ENCODE measurements at regions not wholly inside any gene's neighbourhood (a gene's known extent, or its start where the extent isn't known, plus 50 kb on each side); places are given as distances from the start of the nearest gene placed in this dataset.

DNA sequence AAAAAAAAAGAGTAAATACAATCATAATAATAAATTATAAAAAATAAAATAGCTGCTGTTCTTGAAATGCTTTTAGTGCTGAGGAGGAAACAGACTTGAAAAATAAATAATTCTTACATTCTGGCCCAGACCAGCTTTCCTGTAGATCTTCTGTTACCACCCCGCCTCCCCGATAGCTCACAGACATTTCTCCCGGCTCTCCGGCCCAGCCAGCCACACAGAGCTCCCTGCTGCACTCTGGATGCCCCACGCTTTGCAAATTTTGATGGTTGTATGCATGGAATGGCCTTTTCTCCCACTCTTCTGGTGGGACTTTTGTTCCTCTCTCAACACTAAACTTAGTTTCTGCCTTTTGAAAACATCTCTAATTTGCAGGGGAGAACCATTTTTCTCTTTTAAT is 249.3 kb downstream of the ATP23 start:
- no peak for DNase-seq (ENCODE audit: low read depth, low spot score)

DNA sequence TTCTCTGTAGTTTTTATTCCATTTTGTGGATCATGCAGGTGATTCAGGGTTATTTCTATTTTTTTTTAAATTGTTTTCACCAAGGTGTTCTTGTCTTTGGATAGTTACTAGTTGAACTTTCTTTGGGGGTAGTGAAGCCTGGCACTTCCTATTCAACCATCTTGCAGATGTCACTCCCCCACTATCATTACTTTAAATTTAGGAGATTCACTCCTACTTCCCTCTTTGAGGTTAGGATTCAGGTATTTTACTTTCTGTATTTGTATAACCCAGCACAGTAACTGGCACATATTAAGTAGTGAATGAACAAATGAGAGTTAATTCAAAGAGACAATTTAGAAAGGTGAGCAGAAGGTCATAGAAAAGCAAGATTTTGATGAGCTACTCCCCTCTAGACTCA is 255.6 kb downstream of the ATP23 start:
- DNase-seq (ENCODE audit: low read depth, low spot score), result no peak

DNA sequence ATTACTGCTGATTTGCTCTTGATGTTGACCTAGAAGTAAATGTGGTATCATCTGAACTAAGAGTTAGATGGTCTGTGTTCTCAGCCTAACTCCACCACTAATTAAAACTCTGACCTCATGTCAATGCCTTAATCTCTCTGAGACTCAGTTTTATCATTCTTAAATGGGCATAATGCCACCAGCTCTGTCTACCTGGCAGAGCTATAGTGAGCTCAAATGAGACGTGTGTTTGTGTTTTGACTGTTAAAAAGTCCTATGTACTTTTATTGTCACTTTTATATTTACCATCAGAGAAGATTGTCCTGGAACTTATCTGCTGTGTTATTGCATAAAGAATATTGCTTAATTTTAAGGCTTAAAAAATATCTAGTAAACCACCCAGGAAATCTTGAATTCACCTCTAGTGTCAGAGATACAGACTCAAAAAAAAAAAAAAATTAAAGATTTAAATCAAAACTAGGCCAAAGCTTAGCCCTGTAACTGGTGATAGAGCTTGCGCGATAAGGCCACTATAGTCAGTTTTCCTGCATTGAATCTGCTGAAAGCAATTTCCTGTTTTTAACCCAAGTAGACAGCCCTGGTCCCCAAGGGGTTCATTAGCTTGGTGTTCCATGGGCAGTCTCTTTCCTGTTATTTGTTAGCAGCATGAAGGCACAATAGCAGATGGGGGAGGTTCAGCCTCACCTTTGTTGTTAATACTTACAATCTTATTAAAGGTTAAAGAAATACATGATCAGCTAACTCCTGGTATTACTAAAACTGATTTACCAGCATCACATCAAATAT is 261.8 kb downstream of the ATP23 start:
- DNase-seq (ENCODE audit: low read depth, low spot score), result no peak

DNA sequence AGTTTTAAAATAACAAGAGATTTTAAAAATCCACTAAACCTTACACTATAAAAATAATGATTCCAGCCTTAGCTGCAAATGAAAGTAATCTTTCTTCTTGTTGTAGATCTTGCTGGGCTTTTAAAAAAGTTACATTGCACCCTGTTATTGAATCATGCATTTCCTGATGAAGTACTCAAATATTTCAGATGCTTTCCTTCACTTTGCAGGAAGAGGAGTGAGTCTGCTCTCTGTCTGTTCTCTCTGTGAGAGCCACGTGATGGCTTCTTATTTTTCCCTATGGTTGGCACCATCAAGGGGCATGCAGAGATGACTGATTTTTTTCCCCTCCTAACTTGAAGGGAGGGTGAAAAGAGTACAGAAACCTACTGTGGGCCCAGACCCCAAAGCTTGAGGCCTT is 262.7 kb downstream of the ATP23 start:
- DNase-seq (ENCODE audit: low read depth, low spot score), result no peak

DNA sequence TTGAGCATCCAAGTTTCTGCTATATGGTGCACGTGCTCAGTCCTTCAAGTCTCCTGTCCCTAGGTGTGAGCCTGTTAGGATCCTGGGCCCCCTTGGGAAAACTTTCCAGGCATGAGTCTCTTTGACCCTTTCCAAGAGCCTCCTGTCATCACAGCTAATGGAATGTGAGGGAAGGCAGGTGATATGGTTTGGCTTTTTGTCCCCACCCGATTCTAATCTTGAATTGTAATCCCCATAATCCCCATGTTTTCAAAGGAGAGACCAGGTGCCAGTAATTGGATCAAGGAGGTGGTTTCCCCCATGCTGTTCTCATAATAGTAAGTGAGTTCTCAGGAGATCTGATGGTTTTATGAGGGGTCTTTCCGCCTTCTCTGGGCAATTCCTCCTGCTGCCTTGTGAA is 265.5 kb downstream of the ATP23 start:
- no peak for DNase-seq (ENCODE audit: low read depth, low spot score)

DNA sequence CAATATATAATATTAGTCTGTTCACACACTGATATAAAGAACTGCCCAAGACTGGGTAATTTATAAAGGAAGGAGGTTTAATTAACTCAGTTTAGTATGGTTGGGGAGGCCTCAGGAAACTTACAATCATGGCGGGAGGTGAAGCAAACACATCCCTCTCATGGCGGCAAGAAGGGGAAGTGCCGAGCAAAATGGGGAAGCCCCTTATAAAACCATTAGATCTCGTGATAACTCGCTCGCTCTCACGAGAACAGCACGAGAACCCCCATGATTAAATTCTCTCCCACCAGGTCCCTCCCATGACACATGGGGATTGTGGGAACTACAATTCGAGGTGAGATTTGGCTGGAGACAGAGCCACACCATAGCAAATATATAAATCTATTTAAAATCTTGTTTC is 269.8 kb downstream of the ATP23 start:
- no peak for DNase-seq (ENCODE audit: low read depth, low spot score)

DNA sequence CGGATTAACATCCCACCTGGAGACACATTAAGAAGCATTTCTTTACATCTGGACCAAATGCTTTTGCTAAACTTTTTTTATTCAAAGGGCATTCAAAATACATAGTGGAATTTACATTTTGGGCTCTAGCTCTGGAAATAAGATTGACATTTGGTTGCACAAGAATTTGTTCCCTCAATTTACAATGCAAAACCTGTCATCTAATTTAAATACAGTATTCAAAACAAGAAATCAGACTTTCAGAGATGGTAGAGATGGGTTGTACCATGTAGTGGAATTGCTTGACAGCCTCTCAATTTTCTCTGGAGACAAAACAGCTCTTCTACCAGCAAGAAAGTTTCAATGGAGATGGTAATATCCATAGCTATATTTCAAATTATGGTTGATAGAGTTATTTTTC is 275.8 kb downstream of the ATP23 start:
- DNase-seq (ENCODE audit: low read depth, low spot score), result no peak

DNA sequence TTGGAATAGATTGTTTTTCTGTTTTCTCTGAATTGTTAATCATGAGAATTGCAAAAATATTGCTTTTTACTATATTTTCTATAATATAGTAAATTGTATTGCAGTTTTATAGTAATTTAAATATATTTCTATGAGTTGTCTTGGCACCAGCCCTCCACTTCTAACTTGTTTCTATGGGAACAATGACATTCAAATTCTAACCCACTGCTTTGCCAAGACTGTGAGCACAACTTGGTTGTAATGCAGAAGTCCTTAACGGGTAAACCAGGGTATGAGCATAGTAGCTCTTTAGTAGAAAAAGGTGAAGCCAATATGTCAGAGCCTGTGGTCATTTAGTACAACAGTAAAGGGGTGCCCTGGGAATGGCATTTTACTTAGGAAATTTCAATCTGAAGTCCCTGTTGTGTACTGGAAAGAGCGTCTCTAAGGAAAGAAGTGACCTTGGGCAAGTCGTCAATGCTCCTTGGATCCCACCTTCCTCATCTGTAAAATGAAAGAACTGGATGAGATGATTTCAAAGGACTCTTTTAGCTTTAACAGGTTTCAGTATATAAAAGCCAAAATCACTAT is 283.3 kb downstream of the ATP23 start:
- no peak for DNase-seq (ENCODE audit: low read depth, low spot score)

DNA sequence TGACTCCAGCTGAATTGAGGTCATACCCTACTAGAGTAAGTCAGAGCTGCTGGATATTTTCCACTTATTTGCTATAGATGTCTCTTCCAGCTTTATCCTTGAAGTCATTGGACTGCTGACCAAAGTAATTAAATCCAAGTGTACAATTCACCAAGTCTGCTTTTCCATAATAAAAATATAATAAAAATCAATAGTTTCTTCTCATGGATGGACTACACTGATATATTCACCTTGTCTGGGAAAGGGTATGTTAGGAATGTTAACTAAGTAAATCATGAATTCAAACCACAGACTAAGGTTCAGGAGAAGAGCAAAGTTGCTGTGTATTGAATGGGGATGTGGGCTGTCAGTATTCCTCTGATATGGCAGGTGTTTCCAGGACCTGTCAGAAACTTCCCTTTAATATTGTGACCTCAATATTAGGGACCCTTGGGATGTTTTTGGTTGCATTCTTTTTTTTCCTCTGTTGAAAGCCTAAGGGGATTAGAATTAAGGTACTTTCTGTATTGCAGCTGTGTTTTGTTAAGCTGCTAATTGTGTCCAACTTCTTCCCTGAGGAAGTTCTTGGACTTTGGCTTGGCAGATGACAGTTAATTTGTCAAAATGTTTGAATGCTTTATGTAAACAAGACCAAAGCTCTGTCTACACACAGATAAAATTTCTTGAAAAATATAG is 284.0 kb downstream of the ATP23 start:
- no peak for DNase-seq (ENCODE audit: low read depth, low spot score)

DNA sequence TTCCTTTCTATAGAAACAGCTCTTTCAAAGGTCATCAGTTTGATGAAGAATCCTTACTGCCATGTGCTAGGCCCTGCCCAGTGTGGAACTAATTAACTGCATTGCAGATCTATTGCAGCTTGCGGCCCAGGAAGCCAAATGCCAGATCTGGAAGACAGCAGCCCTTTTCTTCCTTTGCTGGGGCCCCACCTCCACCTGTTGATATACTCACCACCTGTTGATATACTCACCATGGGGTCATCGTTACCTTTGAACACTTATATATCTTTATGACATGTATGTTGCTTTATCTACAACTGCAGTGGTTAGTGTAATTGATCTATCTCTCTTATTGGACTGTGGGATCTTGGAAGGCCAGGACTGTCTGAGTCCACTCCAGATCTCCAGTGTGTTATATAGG is 292.5 kb downstream of the ATP23 start:
- no peak for DNase-seq (ENCODE audit: low read depth, low spot score)

DNA sequence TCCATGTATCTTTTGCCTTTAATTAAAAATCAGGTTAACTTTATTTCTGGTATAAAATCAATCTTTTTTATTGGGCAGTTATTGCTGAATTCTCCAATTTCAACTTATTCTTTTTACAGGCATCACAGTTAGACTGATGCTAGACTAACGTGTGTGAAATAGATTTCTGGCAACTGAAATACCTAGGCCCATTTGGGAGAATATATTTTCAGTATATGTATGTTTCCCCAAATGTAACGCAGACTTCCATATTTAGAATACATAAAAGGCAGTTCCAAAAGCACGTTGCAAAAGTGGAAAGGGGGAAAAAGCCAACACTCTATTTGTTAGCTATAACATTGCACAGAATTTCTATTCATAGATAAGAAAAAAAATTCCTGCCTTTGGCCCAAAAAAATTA is 297.0 kb downstream of the ATP23 start:
- DNase-seq (ENCODE audit: low read depth, low spot score), result no peak

DNA sequence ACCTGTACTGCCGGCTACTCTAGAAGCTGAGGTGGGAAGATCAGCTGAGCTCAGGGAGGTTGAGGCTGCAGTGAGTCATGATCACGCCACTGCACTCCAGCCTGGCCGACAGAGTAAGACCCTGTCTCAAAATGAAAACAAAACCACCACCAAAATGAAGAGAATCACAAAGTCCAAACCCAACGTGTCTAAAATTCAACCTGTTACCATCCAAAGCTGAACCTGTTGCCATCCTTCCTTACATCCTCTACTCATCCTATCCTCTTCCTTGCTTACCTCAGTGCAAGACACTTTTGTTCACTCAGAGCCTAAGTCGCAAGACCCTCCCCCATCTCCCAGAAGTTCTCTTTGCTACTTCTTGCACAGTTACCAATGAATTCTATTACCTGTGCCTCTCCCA is 299.7 kb downstream of the ATP23 start:
- DNase-seq (ENCODE audit: low read depth, low spot score), result no peak

DNA sequence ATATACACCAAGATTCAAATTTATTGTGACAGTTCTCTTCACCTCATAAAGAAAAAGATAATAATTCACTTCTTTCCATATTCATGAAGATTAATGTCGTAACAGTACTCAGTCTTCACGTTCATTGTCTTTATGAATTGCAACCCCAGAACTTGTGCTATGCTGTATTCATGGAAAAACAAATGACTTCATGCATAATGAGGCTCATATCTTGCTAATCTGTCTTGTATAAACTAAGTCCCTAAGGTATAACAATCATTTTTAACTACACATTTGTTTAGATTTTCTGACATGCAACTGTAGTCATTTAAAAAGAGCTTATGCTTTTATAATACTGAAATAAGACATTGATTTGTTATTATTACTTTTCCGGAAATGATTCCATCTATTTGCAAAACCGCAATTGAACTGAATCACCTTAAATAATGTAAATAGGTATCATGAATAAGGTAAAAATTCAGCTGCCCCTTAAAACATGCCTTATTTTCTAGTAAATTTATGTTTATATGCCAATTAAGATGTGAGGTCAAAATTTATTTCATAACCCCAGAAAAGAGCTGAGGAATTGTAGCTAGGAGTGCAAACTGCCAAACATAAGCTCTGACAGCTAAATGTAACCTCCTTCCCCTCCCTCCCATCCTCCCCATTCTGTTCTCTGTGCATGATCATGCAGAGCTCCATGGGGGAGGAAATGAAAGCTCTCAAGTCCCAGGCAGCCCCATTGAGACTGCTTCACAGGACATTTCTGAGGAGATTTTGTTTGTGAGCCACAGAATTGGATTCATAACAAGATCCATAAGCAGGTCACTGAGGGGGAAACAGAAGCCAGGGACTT is 301.6 kb downstream of the ATP23 start:
- no peak for DNase-seq (ENCODE audit: low read depth, low spot score)

DNA sequence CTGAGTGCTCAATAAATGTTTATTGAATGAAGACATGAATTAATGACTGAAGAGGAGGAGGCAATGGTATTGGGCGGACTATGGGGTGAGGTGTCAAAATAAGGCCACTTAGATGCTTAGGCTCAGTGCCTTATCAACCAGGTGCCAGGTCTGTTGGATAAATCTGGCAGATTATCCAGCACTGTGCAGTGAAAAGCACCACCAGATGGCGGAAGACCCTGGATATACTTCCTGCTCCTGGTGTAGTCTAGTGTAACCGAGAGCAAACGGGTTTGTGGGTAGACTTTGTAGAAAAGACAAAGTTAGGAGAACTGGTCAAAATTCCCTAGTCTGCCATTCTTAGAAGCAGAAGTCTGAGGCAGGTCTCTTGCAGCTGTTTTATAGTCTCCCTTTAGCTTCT is 306.3 kb downstream of the ATP23 start:
- DNase-seq (ENCODE audit: low read depth, low spot score), result no peak

DNA sequence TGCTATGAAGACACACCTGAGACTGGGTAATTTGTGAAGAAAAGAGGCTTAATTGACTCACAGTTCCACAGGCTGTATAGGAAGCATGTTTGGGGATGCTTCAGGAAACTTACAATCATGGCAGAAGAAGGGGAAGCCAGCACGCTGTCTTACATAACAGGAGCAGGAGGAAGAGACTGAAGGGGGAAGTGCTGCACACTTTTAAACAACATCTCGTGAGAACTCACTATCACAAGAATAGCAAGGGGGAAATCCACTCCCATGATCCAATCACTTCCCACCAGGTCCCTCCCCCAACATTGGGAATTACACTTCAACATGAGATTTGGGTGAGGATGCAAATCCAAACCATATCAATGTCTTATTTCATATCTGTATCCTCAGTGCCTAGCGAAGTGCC is 307.2 kb downstream of the ATP23 start:
- no peak for DNase-seq (ENCODE audit: low read depth, low spot score)

DNA sequence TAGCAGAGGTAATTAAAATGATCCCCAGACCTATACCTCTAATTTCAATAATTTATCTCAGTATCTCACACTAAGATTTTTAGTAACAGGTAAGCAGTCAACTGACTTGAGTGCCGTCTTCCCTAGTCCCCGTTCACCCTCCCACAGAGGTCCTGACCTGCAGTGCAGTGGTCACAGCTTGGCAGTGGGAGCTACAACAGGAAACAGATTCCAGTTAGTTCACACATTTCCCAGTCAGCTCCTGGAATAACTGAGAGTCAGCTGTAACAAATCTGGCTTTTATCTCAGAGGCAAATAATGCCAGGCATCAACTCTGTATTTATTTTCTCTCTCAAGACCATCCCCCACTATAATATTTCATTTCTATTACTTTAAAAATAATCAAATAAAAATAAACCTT is 308.2 kb downstream of the ATP23 start:
- no peak for DNase-seq (ENCODE audit: low read depth, low spot score)

DNA sequence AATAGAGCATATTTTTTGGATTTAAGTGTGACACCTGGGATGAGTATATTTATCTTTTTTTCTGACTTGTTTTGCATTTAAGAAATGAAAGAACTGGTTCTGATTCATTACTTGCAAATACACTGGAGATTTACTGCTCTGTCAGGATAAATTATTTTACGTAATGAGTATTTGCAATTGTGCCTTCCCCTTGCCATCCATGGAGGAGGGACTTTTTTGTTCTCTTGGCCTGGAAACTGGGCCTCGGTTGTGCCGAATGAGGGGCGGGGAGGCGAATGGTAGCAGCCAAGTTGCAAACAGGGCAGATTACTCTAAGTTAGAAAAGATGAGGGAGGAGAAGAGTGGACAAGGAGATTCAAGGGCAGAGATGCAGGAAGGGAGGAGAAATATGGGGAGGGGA is 308.7 kb downstream of the ATP23 start:
- DNase-seq (ENCODE audit: low read depth, low spot score), result no peak

DNA sequence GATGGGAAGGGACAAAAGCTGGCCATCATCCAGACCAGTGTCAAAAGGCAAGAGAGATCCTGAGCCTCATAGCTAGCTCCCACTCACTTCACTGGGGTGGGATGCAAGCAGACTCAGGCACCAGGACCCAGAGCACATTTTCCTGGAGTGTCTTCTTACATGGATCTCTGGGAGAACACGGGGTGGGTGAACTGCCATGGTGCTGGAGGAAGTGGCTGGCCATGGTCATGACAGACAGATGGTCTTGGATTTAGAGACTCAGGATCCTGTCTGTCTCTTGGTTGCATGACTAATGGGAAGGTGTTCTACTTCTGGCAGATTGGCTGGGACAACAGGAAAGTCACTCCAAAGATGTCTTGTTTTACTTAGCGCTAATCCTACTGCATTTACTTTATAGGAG is 311.5 kb downstream of the ATP23 start:
- no peak for DNase-seq (ENCODE audit: low read depth, low spot score)

DNA sequence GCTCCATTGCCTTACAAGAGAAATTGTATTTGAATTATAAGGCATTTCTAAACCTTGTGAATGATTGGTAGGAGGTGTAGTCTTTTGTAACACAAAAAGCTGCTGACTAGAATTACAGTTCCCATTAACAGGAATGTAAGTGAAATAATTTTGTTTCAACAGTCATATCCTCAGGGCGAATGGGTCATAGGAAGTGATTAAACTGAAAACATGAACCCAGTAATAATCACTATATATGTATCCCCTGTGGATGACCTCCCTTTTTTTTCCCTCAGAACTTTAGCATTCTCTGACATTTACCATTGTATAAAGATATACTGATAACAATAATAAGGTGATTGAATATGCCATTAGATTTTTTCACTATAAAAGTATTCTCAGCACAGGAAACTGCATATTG is 312.3 kb downstream of the ATP23 start:
- DNase-seq (ENCODE audit: low read depth, low spot score), result no peak

DNA sequence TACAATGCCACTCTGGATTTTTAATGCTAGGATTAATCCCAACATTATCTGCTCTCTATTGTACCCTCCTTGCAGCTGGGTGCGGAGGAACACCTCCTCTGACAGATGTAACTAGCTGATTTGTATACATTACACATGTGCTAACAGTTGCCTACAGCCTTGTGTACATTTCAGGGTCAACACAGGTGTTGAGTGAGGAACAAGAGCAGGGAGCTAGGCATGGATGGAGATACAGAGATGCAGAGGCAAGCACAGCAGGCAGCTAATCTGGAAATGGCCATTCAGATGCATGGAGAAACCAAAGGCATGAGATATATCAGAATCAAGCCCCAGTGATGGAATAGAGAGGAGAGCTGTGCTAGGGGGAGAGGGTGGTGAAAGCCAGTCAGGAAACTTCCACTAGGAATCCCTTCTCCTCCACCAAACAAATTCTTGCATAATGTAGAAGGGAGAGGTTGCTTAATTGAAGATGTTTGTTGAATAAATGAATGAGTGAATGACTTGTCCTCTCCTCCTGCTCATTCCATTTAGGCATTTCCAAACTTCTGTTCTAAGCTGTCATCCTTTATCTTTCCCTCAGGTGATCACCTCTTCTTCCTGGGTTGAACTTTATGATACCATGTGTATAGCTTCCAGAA is 313.2 kb downstream of the ATP23 start:
- DNase-seq (ENCODE audit: low read depth, low spot score), result no peak

DNA sequence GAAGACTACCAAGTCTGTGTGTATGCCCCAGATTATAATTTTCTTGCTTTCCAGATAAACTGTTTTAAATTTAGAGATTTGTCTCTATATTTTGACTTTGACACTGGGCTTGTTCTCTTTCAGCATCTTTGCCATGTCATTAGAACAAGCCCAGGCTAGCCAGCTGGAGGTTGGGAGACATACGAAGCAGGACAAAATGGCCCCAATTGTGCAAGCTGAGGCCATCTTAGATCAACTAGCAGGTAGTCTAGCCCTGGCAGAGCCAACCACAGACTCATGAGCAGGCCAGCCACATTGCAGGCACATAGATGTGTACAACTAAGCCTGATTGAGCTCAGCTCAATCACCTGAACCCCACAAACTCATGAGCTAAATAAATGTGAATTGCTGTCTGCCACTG is 321.4 kb downstream of the ATP23 start:
- no peak for DNase-seq (ENCODE audit: low read depth, low spot score)

DNA sequence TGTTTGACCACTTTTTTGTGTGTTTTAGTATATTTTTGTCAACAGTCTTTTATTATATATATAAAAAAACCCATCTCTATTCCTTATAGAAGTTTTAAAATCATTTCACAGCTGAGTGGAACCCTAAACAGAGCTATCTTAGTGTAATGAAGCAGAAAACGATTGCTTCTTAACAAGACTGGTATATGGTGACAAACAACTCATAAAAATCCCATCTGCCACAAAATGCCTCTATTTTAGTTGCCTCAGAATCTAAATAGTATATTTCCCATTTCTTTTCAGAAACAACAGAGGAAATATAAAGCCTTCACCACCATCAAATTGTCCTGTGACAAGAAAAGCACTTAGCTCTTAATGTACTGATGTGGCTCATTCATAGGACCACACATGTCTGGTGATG is 322.4 kb downstream of the ATP23 start:
- no peak for DNase-seq (ENCODE audit: low read depth, low spot score)
